22Rv1 (cell line): ENCODE measurements at regions not wholly inside any gene's neighbourhood (a gene's known extent, or its start where the extent isn't known, plus 50 kb on each side); places are given as distances from the start of the nearest gene placed in this dataset.

Experiments used
- ZFX ChIP-seq: fragments of 450-650 bp; IDR thresholded peaks from 2 replicates; pipeline ENCODE4 v1.6.1; 2017; ENCODE audit warnings: antibody characterized with exemption, borderline replicate concordance
- TF ChIP-seq, protein P1 (sequence below): fragments of 450-650 bp; IDR thresholded peaks from 2 replicates; pipeline ENCODE4 v1.5.1; 2017; ENCODE audit warnings: mild to moderate bottlenecking

DNA sequence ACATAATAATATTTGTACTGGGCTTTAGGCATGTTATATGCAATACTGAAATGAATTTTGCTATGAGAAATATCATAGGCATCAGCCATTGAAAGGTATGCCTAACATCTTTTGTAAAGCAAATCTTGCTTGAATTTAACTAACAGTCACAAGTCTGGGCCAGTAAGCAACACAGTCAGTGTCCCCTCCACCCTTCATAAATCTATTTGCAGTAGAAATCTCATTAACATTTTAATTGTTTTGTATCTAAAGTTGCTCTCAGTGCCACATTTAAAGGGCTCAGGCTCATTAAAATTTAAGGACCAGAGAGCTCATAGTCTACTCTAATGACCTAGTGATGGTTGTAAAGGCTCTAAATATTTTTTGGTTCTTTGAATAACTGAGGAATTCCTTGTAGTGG, 167.2 kb upstream of the GOLIM4 start:
- TF ChIP-seq, protein P1, sequence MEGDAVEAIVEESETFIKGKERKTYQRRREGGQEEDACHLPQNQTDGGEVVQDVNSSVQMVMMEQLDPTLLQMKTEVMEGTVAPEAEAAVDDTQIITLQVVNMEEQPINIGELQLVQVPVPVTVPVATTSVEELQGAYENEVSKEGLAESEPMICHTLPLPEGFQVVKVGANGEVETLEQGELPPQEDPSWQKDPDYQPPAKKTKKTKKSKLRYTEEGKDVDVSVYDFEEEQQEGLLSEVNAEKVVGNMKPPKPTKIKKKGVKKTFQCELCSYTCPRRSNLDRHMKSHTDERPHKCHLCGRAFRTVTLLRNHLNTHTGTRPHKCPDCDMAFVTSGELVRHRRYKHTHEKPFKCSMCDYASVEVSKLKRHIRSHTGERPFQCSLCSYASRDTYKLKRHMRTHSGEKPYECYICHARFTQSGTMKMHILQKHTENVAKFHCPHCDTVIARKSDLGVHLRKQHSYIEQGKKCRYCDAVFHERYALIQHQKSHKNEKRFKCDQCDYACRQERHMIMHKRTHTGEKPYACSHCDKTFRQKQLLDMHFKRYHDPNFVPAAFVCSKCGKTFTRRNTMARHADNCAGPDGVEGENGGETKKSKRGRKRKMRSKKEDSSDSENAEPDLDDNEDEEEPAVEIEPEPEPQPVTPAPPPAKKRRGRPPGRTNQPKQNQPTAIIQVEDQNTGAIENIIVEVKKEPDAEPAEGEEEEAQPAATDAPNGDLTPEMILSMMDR, result no peak
- no peak for TF ChIP-seq ZFX
